CD4-positive, alpha-beta T cell treated with Interleukin-6 for 4 hours (primary cell): ENCODE measurements at regions not wholly inside any gene's neighbourhood (a gene's known extent, or its start where the extent isn't known, plus 50 kb on each side); places are given as distances from the start of the nearest gene placed in this dataset.

ENCODE experiments used
- DNase-seq: peaks from one replicate; pipeline ENCODE4 v3.0.0-alpha.2; 2020; ENCODE audit warnings: mixed read lengths

DNA sequence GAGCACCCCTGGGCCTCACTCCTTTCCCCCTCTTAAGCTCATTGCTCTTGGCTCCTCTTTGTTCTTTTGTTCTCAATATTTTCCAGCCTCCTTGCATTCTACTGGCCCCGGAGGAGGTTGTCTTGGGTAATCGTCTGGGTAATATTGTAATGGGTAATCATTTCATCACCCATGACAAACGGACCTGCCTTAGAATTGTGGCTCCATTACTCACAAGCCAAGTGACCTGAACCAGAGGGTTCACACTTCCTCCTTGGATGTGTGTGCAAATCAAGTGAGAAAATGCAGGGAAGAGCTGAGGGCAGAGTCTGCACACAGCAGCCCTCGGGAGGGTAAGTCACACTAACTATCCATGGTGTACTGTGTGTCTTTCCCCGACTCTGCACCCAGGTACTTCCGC lies 305.0 kb downstream of the BUD13 start:
- DNase-seq, result no peak

- no peak for DNase-seq
Observed at GRCh38 chr11:116466801-116467200, 306.0 kb downstream of the BUD13 start.

DNA sequence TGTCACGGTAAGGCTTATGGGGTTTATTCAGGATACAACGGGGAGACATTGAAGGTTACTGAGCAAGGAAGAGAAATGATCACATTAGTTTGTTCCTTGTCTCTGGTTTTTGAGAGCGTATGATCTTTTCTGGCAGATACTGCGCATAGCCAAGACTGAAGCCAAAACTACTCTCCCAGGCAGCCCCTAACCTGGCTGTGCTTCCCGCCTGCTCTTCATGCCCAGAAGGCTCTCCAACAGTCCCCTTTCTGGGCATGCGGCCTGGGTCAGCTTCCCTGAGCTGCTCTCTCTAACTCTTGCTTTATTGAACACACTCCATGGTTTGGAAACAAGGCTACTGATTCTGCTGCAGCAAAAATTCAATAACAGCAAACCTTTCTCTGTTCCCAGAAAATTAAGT lies 306.6 kb downstream of the BUD13 start:
- DNase-seq, result no peak

- DNase-seq, result no peak
Observed at GRCh38 chr11:116465056-116465455, 307.7 kb downstream of the BUD13 start.

DNA sequence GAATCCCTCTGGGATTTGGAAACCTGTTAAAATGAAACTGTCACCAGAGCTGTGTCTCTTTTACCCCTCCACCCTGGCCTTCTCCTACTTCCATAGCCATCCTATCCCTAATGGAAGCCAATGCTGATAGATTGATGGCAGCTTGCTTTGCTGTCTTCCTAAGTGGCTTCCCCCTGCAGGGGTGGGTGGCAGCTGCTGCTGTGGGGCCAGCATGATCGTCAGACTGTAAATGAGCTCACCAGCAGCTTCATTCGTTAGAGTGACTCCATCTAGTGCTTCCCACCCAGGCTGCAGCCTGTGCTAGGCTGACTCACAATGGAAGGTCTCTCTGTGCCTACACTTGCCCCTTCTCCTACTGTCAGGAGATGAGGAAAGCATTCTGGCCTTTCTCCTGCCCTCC lies 311.0 kb downstream of the BUD13 start:
- DNase-seq, result no peak

DNA sequence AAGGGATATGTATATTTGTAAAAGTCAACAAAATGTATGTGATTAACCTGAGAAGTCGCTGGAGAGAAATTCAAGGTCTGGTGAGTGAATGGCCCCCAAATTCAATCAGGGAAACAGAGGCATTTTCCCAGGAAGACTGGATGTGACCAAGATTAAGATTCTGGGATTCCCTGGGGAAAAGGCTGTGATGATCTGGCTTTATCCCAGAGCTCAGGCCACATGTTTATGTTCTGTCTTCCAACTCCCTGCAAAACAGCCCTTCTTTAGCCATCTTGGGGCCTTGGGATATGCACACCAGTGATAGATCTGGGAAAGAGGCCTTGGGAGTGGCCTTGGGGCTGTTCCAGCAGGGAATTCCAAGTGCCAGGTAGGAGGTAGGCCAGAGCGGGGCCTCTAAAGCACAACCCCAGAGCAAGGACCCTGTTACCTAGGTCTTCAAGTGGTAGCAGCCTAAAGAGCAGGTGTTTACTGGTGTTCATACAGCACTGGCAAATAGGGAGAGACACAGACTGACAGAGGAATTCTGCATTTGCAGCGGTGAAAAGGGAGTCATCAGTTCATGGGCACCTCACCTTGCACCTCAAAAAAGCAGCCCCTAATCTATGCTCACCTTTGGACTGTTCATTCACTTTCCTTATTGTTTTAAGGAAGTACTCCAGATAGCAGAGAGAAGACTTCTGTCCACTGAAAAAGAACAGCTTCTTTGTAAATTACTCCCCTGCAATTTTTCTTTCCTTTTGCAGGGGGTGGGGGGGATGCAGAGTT lies 312.4 kb downstream of the BUD13 start:
- DNase-seq, result no peak

DNA sequence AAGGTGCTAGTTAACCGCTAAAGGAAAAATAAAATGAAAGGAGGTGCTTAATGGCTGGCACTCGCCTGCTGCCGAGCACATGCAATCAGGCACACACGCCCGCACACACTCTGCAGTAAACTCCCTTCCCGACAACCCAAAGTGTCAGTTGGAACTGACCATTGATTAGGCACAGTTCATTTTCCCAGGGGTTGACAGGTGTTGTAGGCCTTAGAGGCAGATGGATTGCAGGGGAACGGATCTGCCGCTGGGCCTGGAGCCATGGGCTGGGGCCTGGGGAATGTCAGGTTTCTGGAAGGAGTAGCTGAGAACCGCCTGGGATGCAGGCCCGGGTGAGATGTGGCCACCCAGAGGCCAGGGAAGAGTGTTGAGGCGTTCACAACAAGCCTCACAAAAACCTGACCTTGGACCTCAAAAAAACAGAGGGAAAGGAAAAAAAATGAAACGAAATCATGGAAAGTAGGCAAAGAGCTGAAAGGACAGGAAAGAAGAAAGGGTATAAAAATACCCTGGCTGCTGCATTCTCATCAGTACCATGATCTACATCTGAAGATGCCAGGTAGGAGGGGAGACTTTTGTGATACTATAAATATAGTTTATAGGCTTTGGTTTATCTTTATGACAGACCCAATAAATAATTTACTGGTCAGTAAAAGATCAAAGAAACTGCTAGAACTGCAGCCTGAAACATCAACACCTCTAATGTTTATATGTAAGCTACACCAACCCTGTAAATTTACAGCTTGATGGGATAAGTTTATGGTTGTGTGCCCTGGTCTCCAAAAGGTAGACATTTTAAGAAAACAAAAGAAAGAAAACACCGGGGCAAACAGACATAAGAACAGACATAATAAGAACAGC lies 313.4 kb downstream of the BUD13 start:
- DNase-seq, result no peak

DNA sequence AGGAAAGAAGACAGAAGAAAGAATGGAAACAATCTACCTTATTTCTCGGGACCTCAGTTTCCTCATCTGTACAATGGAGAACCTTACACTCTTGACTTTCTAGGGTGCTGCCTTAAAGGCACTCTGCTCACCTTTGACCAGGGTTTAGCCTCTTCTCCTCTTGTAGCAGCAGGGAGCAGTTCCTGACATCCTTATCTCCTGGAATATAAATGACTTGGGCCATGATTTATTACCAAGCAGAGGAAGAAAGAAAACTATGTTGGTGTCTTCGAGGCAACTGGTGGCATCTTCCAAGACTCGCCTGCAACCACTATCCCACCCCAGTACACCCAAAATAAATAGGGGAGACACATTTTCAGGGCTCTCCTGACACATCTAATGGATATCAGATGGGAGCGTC lies 314.2 kb downstream of the BUD13 start:
- no peak for DNase-seq

GRCh38 chr11:116457336-116458007 lies 315.3 kb downstream of the BUD13 start:
- DNase-seq, result no peak

- no peak for DNase-seq
Observed at GRCh38 chr11:116454951-116455350, 317.8 kb downstream of the BUD13 start.

DNA sequence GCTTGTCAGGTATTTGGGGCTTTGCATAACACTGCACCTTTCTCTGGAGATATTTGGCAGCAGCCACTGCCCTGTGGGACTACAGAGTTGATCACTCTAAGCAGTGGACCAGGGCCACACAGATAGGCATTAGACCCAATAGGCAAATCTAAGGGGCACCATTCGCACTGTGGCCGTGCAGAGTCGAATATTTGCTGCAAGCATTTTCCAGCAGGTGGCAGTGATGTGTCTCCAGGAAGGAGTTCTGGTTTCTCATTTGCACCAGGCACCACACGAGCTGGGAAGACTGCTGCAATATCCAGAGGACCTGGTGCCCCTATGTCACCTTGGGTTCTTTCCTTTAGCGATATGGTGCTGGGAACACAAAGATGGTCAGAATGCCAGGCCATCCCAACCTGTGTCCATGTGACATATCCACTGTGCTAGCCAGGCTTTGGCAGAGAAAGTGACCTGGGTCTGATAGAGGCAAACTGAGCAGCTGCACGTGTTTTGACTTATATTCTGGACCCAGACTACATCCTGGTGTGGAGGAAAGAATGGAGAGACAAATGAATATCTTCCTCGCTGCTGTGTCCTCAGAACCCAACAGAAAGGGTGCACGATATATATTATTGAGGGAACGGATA lies 318.7 kb downstream of the BUD13 start:
- DNase-seq, result no peak

DNA sequence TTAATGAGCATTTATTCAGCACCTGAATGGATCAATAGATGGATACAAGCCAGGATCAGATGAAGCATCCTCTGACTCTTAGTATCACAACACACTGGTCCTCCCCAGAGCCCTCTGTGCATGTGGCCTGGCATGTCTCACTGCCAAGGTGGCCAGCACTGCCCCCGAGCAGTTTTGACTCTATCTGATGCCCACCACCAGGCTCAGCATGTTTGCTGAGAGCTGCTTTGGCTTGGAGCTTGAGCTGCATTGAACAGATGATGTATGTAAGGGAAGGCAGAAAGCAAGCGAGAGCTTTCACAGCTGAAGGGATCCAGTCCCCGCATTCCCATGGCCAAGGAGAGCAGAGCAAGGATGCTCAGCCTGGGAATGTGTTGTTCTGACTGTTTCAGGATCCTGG lies 320.3 kb downstream of the BUD13 start:
- DNase-seq, result no peak

GRCh38 chr11:116449522-116449921 lies 323.3 kb downstream of the BUD13 start:
- no peak for DNase-seq

DNA sequence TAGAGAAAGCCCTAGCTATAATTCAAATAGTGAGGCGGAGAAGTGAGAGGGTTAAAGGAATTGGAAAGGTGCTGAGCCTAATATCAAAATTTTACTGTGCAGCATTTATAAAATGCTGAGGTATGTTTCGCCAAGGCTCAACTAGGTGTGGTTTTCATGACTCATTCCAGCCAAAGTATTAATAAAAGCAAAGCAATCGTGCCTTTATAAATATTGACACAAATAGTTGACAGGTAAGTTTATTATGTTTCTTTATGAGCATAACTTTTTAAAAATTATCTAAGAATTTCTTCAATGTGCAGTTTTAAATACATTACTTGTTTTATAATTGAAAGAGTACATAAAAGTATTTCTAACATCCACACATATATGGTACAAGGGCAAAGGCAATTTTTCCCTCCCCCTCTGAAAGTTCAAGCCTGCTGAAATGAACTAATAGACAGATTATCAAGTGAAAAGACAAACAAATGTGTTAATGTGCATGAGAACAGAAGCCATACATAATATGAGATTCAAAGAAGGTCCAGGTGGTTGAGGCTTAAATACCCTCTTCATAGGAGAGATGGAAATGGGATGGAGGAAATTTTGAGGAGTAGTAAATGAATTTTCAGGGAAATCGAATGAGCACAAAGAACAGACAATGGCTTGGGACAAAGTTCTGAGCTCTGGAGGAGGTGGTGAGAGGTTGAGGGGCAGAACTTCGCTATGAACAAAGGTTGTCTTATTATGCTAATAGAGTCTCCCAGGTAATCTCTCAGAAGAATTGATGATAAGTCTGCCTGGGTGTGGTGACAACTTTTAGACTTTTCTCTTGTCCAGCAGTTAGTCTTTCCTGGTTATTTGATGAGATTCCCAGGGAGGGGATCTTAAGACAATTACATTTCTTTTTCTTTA lies 326.5 kb downstream of the BUD13 start:
- no peak for DNase-seq

DNA sequence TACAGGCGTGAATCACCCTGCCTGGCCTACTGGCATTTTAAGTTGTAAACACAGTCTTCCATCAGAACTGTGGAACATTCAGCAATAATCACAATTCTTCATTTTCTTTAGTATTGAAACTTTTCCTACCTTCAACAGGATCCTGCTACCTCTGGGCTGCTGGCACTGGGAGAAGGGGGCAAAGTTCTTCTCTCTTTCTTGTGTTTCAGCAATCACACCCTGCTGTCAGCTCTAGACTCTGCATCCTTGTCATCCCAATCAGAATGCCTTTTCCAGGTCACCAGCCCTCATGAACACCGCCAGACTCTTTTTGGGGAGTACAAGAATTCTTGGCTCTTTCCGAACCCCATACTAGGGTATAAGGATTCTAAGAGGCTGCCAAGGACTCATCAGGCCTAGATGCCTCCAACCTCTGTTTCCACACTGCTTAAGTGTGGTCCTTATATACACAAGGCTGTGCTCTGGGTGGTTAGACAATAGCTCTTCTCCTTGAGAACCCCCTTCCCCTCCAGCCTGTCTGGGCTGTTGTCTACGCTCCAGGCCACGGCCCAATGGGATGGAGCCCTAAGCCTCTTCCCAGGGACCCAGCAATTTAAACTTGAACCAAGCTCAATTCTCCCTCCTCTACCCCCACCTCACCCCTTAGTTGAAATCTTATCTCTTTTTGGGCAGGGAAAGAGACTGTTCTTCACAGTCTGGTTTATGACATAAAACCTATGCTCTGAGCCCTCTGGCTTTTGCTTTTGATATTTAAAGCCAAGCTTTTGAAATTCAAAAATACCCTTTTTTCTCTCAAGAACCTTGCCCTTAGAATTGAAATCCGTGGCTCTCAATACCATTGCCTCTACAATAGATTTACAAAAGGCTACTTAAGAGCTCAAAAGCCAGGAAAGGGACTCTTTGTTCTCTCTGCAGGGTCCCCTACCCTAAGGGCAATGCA lies 327.4 kb downstream of the BUD13 start:
- DNase-seq, result no peak

- no peak for DNase-seq
Observed at GRCh38 chr11:116442238-116442752, 330.5 kb downstream of the BUD13 start.

GRCh38 chr11:116439361-116439677 lies 333.5 kb downstream of the BUD13 start:
- DNase-seq, result no peak

- no peak for DNase-seq
Observed at GRCh38 chr11:116438651-116439360, 334.0 kb downstream of the BUD13 start.

GRCh38 chr11:116434986-116435385 lies 337.8 kb downstream of the BUD13 start:
- DNase-seq, result no peak

GRCh38 chr11:116432301-116432700 lies 340.5 kb downstream of the BUD13 start:
- DNase-seq, result no peak
